Limb (tissue), 2 donors: ENCODE measurements at regions not wholly inside any gene's neighbourhood (a gene's known extent, or its start where the extent isn't known, plus 50 kb on each side); places are given as distances from the start of the nearest gene placed in this dataset.

ENCODE experiments used
- DNase-seq, 2 donors: peaks; one replicate each; pipeline ENCODE4 v3.0.0-alpha.2; 2016; ENCODE audit errors: extremely low spot score in 2 of 2

DNA sequence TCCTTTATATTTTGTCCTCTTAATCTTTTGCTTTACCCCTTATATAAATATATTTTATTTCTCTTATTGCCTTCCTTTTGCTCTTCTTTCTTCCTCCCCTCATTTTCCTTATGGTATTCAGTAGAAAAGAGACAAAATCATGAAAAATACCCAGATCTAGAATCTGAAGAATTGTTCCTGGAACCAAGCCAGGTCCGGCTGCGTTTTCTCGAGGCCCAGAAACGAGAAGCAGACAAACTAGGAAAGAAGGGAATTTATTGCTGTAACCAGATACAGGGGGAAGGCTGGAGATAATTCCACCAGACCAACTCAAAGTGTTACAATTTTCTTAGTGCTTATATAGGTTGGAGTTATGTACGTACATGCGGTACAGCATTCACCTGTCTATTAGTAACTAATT is 328.7 kb downstream of the GABRG1 start:
- DNase-seq = peak; percentile 9 to 32

DNA sequence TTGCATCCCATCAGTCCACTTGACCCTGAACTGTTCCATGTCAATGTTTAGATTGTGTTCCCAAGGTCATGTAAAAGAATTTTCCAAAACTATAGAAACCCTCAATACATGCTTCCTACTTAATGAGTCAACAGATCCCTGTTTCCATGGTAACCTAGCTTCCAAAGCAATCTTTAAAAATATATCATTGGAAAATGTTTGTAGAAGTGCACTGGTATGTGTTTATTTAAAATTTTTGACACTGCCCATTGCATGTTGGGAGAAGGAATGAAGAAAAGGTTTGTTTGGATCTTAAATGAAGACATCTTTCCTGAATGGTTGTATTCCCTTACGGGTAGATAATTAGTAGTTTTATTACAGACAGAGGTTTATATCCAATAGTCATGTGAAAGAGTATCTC is 345.3 kb downstream of the GABRG1 start:
- no peak for DNase-seq

DNA sequence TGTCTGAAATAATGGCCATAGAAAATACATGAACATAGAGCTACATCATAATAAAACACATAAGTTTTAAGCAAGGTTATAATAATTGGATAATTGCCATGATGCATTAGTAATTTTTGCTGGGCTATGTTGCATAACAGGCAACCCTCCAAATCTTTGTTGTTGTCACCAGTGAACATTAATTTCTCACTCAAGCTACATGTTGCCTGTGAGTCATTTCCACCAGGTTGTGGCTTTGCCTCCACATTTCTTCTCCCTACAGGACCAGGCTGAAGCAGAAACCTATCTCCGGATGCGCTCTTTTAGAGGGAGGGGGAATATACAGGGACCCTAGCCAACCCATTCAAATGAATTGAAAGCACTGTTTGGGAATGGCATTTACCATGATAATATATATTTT is 347.7 kb downstream of the GABRG1 start:
- no peak for DNase-seq

DNA sequence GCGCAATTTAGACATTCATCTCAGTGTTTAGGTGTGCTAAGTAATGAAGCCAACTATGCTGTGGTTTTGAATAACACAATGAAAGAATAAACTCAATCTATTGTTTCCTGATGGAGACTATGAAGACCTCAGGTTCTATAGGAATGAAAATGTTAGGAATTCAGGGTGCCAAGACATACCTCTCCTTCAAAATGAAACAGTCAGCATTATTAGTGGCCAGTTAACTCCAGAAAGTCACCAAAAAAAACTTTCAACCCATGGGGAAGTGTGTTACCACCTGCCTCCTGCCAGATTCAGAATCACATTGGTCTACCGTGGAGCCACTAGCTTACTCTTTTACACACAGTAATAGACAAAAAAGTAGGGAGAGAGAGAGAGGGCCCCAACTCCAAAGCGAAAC is 352.9 kb downstream of the GABRG1 start:
- DNase-seq = no peak

DNA sequence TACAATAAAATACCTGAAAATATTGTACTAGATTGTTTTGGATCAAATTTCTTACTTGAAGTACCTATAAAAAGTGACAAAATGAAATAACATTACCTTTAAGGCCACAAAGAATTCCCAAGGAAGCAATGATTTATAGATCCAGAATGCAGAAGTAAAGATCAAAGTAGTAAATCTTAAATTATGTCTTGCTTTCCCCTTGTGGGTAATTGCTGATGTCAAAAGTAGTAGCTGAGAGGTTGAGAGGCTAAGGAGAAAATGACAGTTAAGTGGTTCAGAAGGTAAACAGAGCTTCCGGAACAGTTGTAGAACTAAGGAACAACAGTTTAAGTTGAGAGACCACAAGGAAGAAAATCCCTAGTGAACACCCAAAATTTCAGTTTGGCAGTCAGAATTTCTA is 358.3 kb downstream of the GABRG1 start:
- no peak for DNase-seq

DNA sequence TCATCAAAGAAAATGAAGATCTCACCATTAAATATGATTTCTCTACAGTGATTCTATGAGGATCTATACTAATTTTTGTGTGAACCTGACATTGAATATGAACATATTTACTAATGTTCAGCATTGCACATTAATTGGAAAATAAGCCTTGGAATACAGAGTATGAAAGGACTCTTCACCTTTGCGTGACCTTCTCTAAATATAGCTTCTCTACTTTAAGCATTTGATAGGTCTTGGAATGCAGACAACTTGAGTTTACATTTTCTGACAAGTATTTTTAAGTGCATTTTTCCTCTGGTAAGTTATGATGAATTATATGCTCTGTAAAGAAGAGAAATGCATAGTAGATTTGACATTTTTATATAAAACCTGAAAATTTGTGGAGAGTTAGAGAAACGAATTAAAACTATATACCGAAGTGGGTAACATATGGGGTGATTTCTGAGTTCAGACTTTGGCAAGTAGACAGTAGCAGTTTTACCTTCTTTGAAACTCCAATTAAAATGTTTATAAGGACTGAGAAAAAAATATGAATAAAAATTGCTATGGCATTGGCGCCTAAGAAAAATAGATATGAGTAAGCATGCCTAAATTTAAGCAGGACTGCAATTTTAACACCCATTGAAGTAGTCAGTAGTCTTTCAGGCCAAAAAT is 371.9 kb downstream of the GABRG1 start:
- DNase-seq = no peak

DNA sequence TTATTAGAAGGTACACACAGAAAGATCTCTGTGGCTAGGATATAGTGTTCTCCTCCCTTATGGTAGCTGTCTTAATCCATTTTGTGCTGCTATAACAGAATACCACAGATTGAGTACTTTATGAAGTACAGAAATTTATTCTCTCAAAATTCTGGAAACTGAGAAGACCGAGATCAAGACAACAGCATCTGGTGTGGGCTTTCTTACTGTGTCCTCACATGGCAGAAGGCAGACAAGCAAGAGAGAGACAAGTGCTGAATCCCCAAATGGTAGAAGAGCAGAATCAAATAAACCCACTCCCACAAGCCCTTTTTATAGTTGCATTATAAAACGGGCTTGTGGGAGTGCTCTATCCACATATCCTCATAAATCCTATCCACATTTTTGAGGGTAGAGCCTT is 373.1 kb downstream of the GABRG1 start:
- DNase-seq = no peak

DNA sequence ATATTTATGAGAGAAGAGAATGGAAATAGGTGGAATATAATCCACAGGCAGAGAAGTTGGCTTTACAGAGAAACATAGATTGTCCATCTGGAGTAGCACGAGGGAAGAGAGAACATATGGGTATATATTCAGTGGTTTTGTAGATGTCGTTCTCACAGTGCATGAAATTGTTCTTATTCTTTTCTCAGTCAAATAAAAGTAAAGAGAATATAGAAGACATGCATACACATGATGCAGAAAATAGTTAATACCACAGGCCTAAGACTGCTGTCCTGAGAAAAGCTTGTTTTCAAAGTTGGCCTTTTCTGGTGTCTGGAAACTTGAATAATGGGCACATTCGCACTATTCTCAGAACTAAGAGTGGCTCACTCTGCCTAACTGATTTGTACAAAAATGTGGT is 378.1 kb downstream of the GABRG1 start:
- DNase-seq = no peak

DNA sequence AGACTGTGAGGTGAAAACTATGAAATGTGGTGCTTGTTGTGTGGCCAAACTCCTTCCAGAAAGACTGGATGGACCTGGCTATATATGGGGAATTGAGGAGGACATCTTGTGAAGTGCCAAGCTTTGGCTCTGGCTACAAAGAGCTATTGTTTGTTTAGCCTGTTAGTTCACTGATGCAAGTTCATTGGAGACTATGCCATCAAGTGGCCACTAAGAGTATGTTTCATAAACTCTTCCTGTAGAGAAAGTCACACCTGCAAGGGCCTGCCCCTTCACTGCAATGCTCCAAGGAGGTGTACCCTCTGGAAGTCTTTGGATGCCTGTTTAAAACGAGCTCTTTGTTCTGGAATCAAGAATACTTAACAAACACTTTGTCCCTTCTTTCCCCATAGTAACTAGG is 382.0 kb downstream of the GABRG1 start:
- no peak for DNase-seq

DNA sequence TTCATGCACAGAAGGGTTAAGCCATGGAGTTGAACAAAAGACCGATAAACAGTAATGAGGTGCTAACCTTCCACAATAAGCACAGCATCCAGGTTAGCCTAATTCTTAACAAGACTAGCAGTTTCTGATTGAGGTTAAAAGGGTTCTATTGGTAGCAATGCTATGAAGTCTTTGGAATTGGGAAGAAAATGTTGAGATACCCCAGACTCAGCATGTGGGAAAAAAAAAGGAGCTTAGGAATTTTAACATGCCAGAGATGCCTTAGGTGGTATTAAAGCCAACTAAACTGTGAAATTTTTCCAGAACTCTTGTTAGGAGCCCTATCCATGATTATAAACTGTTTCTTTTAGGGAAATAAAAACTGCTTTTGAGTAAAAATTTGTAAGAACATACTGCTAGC is 391.7 kb downstream of the GABRG1 start:
- no peak for DNase-seq

DNA sequence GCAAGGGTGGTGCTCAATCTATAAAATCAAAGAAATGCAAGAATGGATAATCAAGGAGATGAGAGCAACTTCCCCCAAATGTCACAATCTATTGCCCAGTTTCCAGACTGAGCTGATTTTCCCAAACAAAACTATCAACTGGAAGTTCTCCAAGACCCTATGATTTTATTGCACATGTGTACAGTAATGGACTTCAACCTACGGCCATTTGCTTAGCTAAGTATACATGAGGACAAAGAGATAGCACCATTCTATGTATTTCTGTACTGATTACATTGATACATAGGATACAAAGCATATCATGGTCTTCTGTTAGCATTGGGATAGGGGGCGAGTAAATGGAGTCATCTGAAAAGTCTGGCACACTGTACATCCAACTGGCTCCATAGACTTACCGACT is 407.8 kb downstream of the GABRG1 start:
- no peak for DNase-seq

DNA sequence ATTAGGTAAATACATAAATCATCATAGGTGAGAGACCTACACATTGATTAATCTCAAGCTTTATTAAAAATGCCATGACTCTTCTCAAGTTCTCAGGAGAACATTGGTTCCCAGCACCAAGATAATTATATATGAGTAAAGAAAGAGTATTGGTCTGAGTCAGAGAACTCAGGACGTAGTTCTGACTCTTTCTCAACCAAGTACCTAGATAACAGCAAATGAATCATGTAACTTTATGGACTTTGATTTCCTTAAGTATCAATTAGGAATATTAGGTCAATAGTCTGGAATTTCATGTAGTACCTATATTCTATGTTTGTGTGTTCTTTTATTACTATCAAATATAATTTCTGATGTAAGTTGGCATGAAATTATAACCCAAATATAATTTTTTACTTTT is 409.9 kb downstream of the GABRG1 start:
- DNase-seq = no peak

DNA sequence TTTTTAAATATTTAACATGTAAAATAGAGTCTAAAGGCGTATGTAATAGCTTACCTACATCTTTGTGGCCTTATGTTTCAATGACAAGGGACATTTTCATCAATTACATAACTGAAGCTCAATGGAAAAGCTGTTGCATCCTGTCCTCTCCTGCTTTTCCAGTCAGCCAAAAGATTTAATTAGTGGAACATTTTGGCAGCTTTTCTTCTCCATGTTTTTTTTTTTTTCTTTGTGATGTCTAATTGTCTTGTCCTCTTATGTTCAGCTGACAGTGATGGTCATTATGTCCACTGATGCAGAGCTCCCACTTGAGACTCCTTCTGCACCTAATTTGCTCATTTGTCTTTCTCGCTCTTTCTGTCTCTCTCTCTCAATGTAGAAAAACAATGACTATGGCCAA is 422.2 kb downstream of the GABRG1 start:
- DNase-seq = no peak

DNA sequence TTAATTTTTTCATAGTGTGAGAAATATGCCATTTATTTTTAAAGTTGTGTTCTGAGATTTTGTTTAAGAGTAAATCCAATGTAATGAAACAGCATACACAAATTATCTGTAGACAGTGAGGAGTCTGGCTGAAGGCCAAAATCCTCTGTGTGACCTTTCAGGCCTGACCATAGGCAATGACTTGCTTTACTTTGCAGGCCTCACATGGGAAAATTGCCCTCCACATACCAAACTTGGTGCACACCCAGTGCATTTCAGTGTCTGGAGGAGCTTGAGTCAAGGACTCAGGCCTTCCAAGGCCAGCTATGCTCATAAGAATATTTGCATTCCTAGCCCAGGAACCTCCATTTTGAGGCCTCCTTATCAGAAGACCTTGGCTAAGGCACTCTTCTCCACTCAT is 430.1 kb downstream of the GABRG1 start:
- no peak for DNase-seq

DNA sequence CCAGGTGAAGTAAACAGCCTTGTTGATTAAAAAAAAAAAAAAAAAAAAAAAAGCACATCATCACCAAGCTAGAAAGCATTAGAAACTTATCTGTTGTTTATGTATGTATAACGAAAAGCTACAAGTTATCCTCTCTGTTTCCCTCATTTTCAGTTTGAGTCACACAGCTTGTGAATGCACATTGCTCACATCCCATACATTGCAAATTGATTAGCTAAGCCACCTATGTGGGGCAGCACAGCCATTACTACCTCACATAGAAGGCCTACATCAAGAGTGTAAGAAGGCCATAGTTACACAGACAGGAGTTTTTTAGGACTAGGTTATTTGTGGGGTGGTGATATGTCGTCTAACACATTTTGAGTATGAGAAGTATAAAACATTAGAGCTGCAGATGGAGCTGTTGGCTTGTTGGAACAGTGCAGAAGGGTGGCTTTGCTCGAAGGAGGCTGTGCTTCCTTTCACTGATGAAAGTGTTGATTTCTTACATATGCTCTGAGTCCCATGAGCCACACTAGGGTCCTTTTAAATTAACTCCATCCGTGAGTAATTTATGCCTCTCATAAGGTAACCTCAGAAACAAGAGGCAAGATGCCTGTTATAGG is 431.6 kb downstream of the GABRG1 start:
- DNase-seq = no peak

DNA sequence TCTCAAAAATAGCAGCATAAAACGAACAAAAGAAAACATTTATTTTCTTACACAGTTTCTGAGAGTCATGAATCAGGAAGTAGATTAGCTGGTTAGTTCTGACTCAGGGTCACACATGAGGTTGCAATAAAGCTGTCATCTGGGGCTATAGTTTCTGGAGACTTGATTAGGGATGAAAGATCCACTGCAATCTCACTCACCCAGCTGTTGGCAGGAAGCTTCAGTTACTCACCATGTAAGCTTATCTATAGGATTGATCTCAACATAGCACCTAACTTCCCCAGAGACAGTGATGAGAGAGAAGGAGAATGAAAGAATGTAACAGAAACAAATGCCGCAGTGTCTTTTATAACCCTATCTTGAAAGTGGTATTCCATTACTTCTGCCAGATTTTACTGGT is 435.5 kb downstream of the GABRG1 start:
- no peak for DNase-seq

DNA sequence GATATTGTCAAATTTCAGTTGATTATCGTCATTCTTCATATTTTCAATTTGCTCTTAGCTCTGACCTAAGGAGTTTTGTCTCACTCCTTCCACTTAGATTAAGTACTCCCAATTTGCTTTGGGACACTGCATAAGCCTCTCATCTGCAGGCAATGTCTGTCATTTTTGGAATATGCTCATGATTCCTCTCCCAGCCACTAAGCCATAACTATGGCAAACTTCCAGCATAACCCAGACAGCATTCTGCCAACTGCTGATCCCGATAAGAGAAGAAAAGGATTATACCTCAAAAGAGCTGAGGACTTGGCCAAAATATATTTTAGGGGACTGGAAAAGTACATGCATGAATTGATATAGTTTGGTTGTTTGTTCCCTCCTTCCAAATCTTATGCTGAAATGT is 444.4 kb downstream of the GABRG1 start:
- DNase-seq = no peak

DNA sequence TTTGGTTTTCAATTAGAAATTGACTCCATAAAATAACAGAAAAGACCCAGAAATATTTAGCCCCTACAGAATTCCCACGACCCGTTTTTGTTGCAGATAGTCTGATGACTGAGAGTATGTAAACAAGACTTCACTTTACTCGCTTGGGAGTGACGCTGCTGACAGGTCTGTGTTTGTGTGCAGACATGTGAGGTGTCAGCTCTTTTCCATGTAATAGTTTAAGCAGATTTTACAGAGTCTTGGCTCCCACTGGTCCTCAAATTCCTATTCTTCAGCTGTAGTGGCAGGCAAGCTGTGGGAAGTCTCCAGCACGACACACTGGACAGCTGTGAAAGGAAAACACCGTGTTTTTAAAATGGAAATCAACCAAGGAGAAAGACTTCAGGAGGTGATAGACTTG is 455.7 kb downstream of the GABRG1 start:
- DNase-seq = no peak

DNA sequence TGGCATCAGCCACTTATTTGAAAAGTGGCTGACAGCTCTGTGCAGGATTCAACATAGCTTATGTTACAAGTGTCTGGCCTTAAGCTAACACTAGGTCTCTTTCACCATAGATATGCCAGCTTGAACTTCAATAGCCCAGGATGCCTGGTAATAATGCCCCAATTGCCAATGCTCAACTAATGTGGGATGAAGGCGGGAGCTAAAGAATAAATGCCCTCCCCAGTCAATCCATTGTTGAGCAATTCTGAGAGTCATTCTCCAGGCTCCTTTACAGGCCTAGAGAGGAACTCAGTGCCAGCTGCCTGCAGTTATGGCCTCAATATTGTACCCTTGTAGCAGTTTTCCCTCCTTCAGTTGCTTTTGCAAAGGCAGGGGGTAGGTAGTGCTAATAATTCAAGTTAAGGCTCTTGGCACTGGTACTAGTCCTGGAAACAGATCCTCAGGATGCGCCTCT is 460.2 kb downstream of the GABRG1 start:
- DNase-seq = peak in 1 of 2 donors; percentile 10

DNA sequence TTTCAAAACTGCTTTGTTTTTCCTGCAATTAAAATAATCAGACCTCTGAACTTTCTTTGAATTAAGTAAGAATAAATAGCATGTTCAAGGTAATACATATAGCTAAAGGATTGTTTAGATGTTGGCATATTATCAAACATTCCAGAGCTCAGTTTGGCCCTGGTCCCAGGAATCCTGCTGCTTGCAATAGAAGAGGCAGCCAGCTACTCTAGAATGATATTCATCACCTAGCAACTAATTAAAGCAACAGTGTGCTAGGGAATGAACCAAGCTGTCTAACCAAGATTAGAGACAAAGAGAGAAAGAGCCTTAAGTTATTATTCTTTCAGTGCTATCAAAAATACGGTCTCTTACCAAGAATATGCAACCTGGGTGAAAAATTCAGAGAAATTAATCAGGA is 460.9 kb downstream of the GABRG1 start:
- DNase-seq = peak; percentile 71 to 90

DNA sequence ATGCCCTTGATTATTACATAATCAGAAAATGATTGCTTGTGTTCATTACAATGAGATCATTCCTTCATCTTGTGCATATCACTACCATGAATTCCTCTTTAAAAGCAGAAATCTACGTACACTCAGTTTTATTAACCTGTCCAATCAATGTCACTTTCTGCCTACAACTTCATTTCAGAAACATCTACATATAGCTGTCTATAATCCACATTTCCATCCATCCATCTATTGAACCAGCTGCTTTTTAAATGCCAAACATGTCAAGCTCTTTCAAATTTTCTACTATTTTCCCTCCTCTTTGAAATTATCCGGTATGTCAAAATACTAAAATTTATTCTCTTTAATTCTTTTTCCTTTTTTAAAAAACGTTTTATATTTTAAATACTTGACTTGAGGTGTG is 462.0 kb downstream of the GABRG1 start:
- DNase-seq = no peak

DNA sequence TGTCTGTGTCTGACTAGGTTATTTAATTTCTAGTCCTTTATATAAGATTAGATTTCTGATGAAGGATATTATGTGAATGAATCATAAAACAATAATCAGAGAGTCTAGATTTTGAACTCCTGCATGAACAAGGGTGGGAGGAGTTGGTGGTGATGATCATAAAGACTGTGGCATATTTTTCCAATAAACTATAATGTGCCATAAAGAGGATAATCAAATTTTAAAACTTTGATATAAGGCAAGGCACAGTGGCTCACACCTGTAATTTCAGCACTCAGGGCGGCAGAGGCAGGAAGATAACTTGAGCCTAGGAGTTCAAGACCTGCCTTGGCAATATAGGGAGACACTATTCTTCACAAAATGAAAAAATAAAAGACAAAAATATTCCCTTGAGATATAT is 473.3 kb downstream of the GABRG1 start:
- DNase-seq = no peak

DNA sequence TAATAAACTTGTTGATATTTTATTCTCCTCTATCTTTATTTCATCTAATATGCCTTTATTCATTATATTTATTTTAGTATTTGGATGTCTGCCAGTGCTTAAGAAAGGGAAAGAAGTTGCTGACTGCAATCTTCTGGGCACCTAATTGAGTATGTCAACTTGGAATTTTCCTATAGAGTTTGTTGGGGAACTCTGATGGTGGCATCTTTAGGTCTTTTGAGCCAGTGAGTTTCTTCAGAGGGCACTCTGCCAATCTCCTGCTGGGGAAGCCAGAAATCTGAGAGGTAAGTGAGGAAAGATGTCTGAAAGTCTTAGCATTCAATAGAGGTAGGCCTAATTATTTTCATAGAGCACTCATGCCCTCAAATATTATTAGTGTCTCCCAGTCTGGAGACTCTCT is 475.0 kb downstream of the GABRG1 start:
- DNase-seq = no peak

DNA sequence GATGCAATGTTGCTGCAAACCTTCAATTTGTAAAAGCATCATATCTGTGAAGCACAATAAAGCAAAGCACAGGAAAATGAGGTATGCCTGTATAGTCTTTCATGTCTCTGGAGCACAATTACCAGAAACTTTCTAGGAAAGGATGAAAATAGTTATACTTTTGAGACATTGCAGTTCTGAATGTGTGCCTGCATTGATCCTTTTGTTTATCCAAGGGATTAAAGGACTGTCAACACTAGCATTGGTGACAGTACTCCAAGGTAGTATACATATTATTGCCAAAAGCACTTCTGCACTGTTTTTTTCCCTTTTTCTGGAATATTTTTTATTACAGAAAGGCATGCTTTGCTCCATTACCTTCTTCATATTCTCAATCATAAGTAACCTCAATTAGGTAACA is 476.0 kb downstream of the GABRG1 start:
- no peak for DNase-seq
